ENCODE measurements at regions not wholly inside any gene's neighbourhood (a gene's known extent, or its start where the extent isn't known, plus 50 kb on each side); places are given as distances from the start of the nearest gene placed in this dataset.

GRCh38 chr6:146928503-146928902 lies 275.7 kb upstream of the STXBP5 start:
- no peaks in the 10 kb centered on the region for H3K9me3 ChIP-seq (replicated peaks in 1 of 2; ENCODE audit: control insufficient read depth in 1 of 2, insufficient read depth in 1 of 2, low read length in 2 of 2)
- DNase-seq, result no peak
- intact Hi-C loops (cut with micrococcal nuclease), result no loop called here
- H4K20me1 ChIP-seq (ENCODE audit: insufficient read depth, low read length), result no peaks in the 10 kb centered on the region
- H3K4me3 ChIP-seq (replicated peaks in 1 of 3; ENCODE audit: low read depth in 2 of 3, low read length in 3 of 3), result no peak overlapping the region
- H3K4me1 Mint-ChIP-seq, result no peaks in the 10 kb centered on the region
- H3K4me2 ChIP-seq (replicated peaks; ENCODE audit: extremely low read depth, low read length, poor library complexity, severe bottlenecking), result no peak overlapping the region
- WGBS (ENCODE audit: insufficient coverage), result no CpG with 5 or more reads among the region's 2 CpGs
- H3K4me3 Mint-ChIP-seq, result no peak overlapping the region
- no peak overlapping the region for H3K27ac ChIP-seq (ENCODE audit: low read depth in 1 of 2, low read length in 2 of 2)
- no peak overlapping the region for H2AFZ ChIP-seq (ENCODE audit: insufficient read depth, low read depth, low read length, poor library complexity, severe bottlenecking)
- H3K79me2 ChIP-seq (ENCODE audit: insufficient read depth, low read length), result no peaks in the 10 kb centered on the region
- H3K9me3 Mint-ChIP-seq, result peaks cover 0 to 5% (median 0%) of the 10 kb centered on the region in 7 donors
- H3K9ac ChIP-seq (ENCODE audit: insufficient read depth, low read length, poor library complexity, severe bottlenecking), result no peak overlapping the region
- no peaks in the 10 kb centered on the region for H3K36me3 ChIP-seq (replicated peaks in 1 of 2; ENCODE audit: control insufficient read depth in 1 of 2, insufficient read depth in 2 of 2, low read length in 2 of 2)
- H3K27ac Mint-ChIP-seq, result no peak overlapping the region
- H3K27me3 ChIP-seq (ENCODE audit: control insufficient read depth in 2 of 2, insufficient read depth in 2 of 2, low read length in 2 of 2), result no peaks in the 10 kb centered on the region
- TF ChIP-seq CTCF (IDR thresholded peaks at IDR 0.05), result no peak
- H3K4me1 ChIP-seq (ENCODE audit: control insufficient read depth in 1 of 2, insufficient read depth in 2 of 2, low read length in 2 of 2), result no peaks in the 10 kb centered on the region
- H3K27me3 Mint-ChIP-seq (ENCODE audit: low read depth in 3 of 3), result peaks cover 0 to 2% (median 2%) of the 10 kb centered on the region in 3 donors
- H3K36me3 Mint-ChIP-seq, result no peaks in the 10 kb centered on the region

GRCh38 chr6:146931214-146931613 lies 273.0 kb upstream of the STXBP5 start:
- Histone ChIP-seq H3K9me3 (replicated peaks in 1 of 2; ENCODE audit: control insufficient read depth in 1 of 2, insufficient read depth in 1 of 2, low read length in 2 of 2) (no peaks in the 10 kb centered on the region), H2AFZ (ENCODE audit: insufficient read depth, low read depth, low read length, poor library complexity, severe bottlenecking) (no peak overlapping the region), H3K9ac (ENCODE audit: insufficient read depth, low read length, poor library complexity, severe bottlenecking) (no peak overlapping the region), H3K4me2 (replicated peaks; ENCODE audit: extremely low read depth, low read length, poor library complexity, severe bottlenecking) (no peak overlapping the region), H4K20me1 (ENCODE audit: insufficient read depth, low read length) (no peaks in the 10 kb centered on the region), H3K4me1 (ENCODE audit: control insufficient read depth in 1 of 2, insufficient read depth in 2 of 2, low read length in 2 of 2) (no peaks in the 10 kb centered on the region), H3K27me3 (ENCODE audit: control insufficient read depth in 2 of 2, insufficient read depth in 2 of 2, low read length in 2 of 2) (no peaks in the 10 kb centered on the region), H3K27ac (ENCODE audit: low read depth in 1 of 2, low read length in 2 of 2) (no peak overlapping the region), H3K36me3 (replicated peaks in 1 of 2; ENCODE audit: control insufficient read depth in 1 of 2, insufficient read depth in 2 of 2, low read length in 2 of 2) (no peaks in the 10 kb centered on the region), H3K79me2 (ENCODE audit: insufficient read depth, low read length) (no peaks in the 10 kb centered on the region), H3K4me3 (replicated peaks in 1 of 3; ENCODE audit: low read depth in 2 of 3, low read length in 3 of 3) (no peak overlapping the region)
- TF ChIP-seq CTCF (IDR thresholded peaks at IDR 0.05), result no peak
- Mint-ChIP-seq H3K27ac (no peak overlapping the region), H3K27me3 (ENCODE audit: low read depth in 3 of 3) (peaks cover 0 to 2% (median 2%) of the 10 kb centered on the region in 3 donors), H3K4me3 (no peak overlapping the region), H3K36me3 (no peaks in the 10 kb centered on the region), H3K9me3 (peaks cover 0 to 7% (median 0%) of the 10 kb centered on the region in 7 donors), H3K4me1 (no peaks in the 10 kb centered on the region)
- intact Hi-C loops (cut with micrococcal nuclease), result no loop called here
- WGBS (ENCODE audit: insufficient coverage), result no CpG with 5 or more reads among the region's 1 CpG
- DNase-seq, result no peak
